HEK293T (cell line): ENCODE measurements at regions not wholly inside any gene's neighbourhood (a gene's known extent, or its start where the extent isn't known, plus 50 kb on each side); places are given as distances from the start of the nearest gene placed in this dataset.

Experiments used
- ARNT ChIP-seq: fragments of 450-650 bp; IDR thresholded peaks from 2 replicates; pipeline ENCODE4 v1.6.1; 2017; ENCODE audit warnings: mild to moderate bottlenecking
- BHLHE40 ChIP-seq: fragments of 450-650 bp; IDR thresholded peaks from 2 replicates; pipeline ENCODE4 v1.6.1; 2016; ENCODE audit warnings: mild to moderate bottlenecking, moderate library complexity, borderline replicate concordance
- FOXA1 ChIP-seq: fragments of 450-650 bp; IDR thresholded peaks from 2 replicates; pipeline ENCODE4 v1.6.1; 2016; ENCODE audit warnings: mild to moderate bottlenecking
- FOXK2 ChIP-seq: fragments of 450-650 bp; IDR thresholded peaks from 2 replicates; pipeline ENCODE4 v1.6.1; 2016; ENCODE audit warnings: mild to moderate bottlenecking
- FOXM1 ChIP-seq: fragments of 450-650 bp; IDR thresholded peaks from 2 replicates; pipeline ENCODE4 v1.6.1; 2017; ENCODE audit warnings: mild to moderate bottlenecking, borderline replicate concordance
- HDGF ChIP-seq: fragments of 450-650 bp; IDR thresholded peaks from 2 replicates; pipeline ENCODE4 v1.6.1; 2017; ENCODE audit warnings: antibody characterized with exemption, borderline replicate concordance
- LEF1 ChIP-seq: fragments of 450-650 bp; IDR thresholded peaks from 2 replicates; pipeline ENCODE4 v1.6.1; 2017; ENCODE audit warnings: mild to moderate bottlenecking, borderline replicate concordance
- NFRKB ChIP-seq: fragments of 450-650 bp; IDR thresholded peaks from 2 replicates; pipeline ENCODE4 v1.6.1; 2016; ENCODE audit warnings: mild to moderate bottlenecking, moderate library complexity
- SP1 ChIP-seq: fragments of 450-650 bp; IDR thresholded peaks from 2 replicates; pipeline ENCODE4 v1.6.1; 2017
- SUZ12 ChIP-seq: fragments of 450-650 bp; IDR thresholded peaks from 2 replicates; pipeline ENCODE4 v1.6.1; 2016; ENCODE audit warnings: mild to moderate bottlenecking

DNA sequence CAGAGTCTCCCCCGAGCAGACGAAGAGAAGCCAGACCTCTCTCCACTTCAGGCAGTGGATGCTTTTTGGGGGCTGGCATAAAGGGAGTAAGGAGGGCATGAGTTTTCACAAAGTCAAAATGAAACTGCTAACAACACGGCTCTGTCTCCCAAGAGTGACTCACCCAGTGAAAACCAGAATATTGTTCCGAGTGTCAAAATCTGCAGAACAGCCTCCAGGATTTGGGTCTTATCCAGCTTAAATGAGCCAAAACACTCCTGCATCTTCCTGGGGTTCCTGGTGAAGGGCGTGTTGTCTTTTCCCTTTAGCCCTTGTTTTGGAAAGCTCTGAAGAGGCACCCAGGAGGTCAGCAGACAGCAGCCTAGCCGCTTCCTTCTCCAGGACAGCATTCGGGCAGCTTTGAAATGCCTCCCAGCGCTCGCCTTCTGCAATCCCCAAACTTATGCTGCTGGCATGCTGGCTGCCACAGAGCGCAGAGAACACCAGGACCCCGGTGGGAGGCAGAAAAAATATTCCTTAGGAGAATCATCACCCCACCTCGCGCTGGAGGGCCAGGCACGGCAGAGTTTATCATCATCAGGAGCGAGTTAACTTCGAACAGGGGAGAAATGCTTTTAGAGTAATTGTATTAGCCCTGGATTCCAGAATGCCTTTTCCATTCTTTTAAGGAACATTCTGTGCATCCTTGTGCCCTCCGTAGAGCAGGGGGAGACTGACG lies 117.7 kb upstream of the NCOR2 start:
- TF ChIP-seq FOXA1 (no peak), ARNT (no peak), HDGF (no peak), NFRKB (no peak), FOXM1 (no peak), BHLHE40 (no peak), SUZ12 (no peak), SP1 (no peak), FOXK2 (no peak), LEF1 (no peak)
